SU-DHL-6 (cell line): ENCODE measurements at regions not wholly inside any gene's neighbourhood (a gene's known extent, or its start where the extent isn't known, plus 50 kb on each side); places are given as distances from the start of the nearest gene placed in this dataset.

ENCODE experiments used
- CTCF ChIP-seq: fragments of 200-600 bp; sonication (generic); IDR thresholded peaks from one replicate; pipeline ENCODE4 v1.5.1; 2017; ENCODE audit warnings: antibody characterized with exemption, mild to moderate bottlenecking, low read length, moderate library complexity; ENCODE audit not compliant: insufficient read depth, poor library complexity, severe bottlenecking
- EZH2phosphoT487 ChIP-seq: fragments of 200-600 bp; sonication (generic), shearing (Covaris generic); conservative IDR thresholded peaks from 2 replicates; pipeline ENCODE4 v1.6.1; 2018; ENCODE audit warnings: mild to moderate bottlenecking, antibody characterized with exemption, low read length, moderate library complexity, mixed read lengths

GRCh38 chr10:130515670-130516069, 379.5 kb downstream of the GLRX3 start:
- TF ChIP-seq CTCF (no peak), EZH2phosphoT487 (no peak)
